Calu3 (cell line): ENCODE measurements at regions not wholly inside any gene's neighbourhood (a gene's known extent, or its start where the extent isn't known, plus 50 kb on each side); places are given as distances from the start of the nearest gene placed in this dataset.

Source experiments
- BruUV-seq: library from RNA; stranded (reverse); fragments of 400-500 nt; replicated peaks from 2 replicates; lab custom pipeline; 2021; lab: Mats Ljungman, UMichigan
- CTCF ChIA-PET: fragments of 300-600 bp; sonication (Branson Sonifier 250); formaldehyde crosslinking; loops from one replicate; lab custom pipeline; 2022; ENCODE audit warnings: antibody characterized with exemption; lab: Charles Lee
- DNase-seq: peaks from one replicate; pipeline ENCODE4 v3.0.0; 2022
- H3K27ac Mint-ChIP-seq: one replicate; pipeline ENCODE4 v1.8.0; 2022; ENCODE audit warnings: mixed read lengths; ENCODE audit not compliant: unreplicated experiment
- H3K27me3 Mint-ChIP-seq: one replicate; pipeline ENCODE4 v1.8.0; 2022; ENCODE audit warnings: mixed read lengths; ENCODE audit not compliant: unreplicated experiment
- H3K36me3 Mint-ChIP-seq: one replicate; pipeline ENCODE4 v1.8.0; 2022; ENCODE audit warnings: mild to moderate bottlenecking, moderate library complexity, mixed read lengths; ENCODE audit not compliant: insufficient read depth, unreplicated experiment
- H3K4me1 Mint-ChIP-seq: one replicate; pipeline ENCODE4 v1.8.0; 2022; ENCODE audit warnings: mild to moderate bottlenecking, low read depth, mixed read lengths; ENCODE audit not compliant: unreplicated experiment
- H3K4me3 Mint-ChIP-seq: one replicate; pipeline ENCODE4 v1.8.0; 2022; ENCODE audit warnings: mild to moderate bottlenecking, low read depth, moderate library complexity, mixed read lengths; ENCODE audit not compliant: unreplicated experiment
- H3K9me3 Mint-ChIP-seq: one replicate; pipeline ENCODE4 v1.8.0; 2022; ENCODE audit warnings: low read depth, mixed read lengths; ENCODE audit not compliant: unreplicated experiment
- intact Hi-C: fragments of 100-400 bp; cut with micrococcal nuclease; formaldehyde crosslinking; loops from one replicate; pipeline ENCODE4 v1.10.0; 2022; ENCODE audit not compliant: unreplicated experiment
- TF ChIP-seq, protein P1 (sequence below): fragments of 200-600 bp; IDR thresholded peaks from one replicate; pipeline ENCODE4 v1.8.0; 2022; ENCODE audit warnings: antibody characterized with exemption; ENCODE audit not compliant: unreplicated experiment

DNA sequence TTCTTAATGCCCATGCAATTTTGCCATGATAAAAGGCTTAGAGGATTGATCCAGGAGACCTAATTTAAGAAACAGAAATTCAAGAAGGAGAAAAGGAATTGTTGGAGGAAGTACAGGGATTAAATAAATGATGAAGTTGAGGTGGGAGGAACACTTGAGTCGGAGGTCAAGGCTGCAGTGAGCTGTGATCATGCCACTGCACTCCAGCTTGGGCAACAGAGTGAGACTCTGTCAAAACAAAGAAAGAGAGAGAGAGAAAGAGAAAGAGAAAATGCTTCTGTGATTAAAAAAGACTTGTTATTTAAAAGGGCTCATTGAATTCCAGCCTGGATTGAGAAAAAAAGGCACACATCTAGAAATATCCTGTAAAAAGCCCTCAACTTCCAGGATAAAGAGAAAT, 123.2 kb downstream of the B3GNT2 start:
- H3K4me1 Mint-ChIP-seq = peaks cover 8% of the 10 kb centered on the region
- TF ChIP-seq, protein P1, sequence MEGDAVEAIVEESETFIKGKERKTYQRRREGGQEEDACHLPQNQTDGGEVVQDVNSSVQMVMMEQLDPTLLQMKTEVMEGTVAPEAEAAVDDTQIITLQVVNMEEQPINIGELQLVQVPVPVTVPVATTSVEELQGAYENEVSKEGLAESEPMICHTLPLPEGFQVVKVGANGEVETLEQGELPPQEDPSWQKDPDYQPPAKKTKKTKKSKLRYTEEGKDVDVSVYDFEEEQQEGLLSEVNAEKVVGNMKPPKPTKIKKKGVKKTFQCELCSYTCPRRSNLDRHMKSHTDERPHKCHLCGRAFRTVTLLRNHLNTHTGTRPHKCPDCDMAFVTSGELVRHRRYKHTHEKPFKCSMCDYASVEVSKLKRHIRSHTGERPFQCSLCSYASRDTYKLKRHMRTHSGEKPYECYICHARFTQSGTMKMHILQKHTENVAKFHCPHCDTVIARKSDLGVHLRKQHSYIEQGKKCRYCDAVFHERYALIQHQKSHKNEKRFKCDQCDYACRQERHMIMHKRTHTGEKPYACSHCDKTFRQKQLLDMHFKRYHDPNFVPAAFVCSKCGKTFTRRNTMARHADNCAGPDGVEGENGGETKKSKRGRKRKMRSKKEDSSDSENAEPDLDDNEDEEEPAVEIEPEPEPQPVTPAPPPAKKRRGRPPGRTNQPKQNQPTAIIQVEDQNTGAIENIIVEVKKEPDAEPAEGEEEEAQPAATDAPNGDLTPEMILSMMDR = no peak
- CTCF ChIA-PET = no interaction called here
- H3K27me3 Mint-ChIP-seq = no peaks in the 10 kb centered on the region
- no peaks in the 10 kb centered on the region for H3K9me3 Mint-ChIP-seq
- intact Hi-C loops = no loop called here
- H3K4me3 Mint-ChIP-seq = no peak overlapping the region
- no TSS peak for BruUV-seq
- H3K36me3 Mint-ChIP-seq = no peaks in the 10 kb centered on the region
- no peak for DNase-seq
- H3K27ac Mint-ChIP-seq = no peak overlapping the region

DNA sequence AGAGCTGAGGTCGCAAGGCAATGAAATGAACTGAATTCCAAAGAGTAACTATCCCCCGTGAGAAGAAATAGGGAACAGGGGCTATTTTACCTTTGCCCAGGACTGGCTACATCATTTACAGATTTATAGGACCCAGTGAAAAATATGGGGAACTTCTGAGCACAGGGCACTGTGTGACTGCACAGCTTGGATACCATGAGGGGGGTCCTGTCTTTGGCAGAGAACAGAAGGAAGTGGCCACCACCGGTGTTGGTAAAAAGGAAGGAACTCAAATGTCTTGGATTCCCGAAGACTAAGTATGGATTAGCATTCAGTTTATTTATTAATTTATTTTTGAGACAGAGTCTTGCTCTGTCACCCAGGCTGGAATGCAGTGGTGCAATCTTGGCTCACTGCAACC, 119.6 kb downstream of the B3GNT2 start:
- Mint-ChIP-seq H3K4me3 (no peak overlapping the region), H3K9me3 (no peaks in the 10 kb centered on the region), H3K27me3 (no peaks in the 10 kb centered on the region), H3K4me1 (peaks cover 8% of the 10 kb centered on the region), H3K27ac (no peak overlapping the region), H3K36me3 (no peaks in the 10 kb centered on the region)
- CTCF ChIA-PET = no interaction called here
- TF ChIP-seq, protein P1 = no peak
- no TSS peak for BruUV-seq
- no peak for DNase-seq
- intact Hi-C loops = no loop called here

DNA sequence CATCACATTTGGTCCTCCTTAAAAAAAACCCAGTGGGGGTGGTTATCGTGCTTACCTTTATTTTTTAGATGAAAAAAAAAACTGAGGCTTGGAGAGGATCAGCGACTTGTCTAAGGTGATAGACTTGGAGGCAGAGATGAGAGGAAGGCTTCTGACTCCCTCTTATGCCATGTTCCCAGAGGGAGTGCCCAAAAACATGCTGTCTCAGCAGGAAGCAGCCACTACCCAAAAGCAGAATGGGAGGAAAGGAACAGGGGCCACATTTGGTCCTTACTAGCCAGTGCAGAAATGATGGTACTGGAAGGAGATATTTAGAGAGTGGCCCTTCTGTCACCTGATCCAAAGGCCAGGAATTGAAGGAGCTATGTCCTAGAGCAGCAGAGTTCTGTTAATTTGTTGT, 118.4 kb downstream of the B3GNT2 start:
- peaks cover 7% of the 10 kb centered on the region for H3K4me1 Mint-ChIP-seq
- H3K36me3 Mint-ChIP-seq = no peaks in the 10 kb centered on the region
- H3K27me3 Mint-ChIP-seq = no peaks in the 10 kb centered on the region
- TF ChIP-seq, protein P1 = no peak
- H3K4me3 Mint-ChIP-seq = no peak overlapping the region
- no peaks in the 10 kb centered on the region for H3K9me3 Mint-ChIP-seq
- CTCF ChIA-PET = interaction anchor here (0.6 kb wide), 1 partner anchor 72 kb away, joined by 3 read pairs; no protein-coding TSS in a partner anchor
- H3K27ac Mint-ChIP-seq = no peak overlapping the region
- intact Hi-C loops = no loop called here
- no TSS peak for BruUV-seq
- DNase-seq = no peak

DNA sequence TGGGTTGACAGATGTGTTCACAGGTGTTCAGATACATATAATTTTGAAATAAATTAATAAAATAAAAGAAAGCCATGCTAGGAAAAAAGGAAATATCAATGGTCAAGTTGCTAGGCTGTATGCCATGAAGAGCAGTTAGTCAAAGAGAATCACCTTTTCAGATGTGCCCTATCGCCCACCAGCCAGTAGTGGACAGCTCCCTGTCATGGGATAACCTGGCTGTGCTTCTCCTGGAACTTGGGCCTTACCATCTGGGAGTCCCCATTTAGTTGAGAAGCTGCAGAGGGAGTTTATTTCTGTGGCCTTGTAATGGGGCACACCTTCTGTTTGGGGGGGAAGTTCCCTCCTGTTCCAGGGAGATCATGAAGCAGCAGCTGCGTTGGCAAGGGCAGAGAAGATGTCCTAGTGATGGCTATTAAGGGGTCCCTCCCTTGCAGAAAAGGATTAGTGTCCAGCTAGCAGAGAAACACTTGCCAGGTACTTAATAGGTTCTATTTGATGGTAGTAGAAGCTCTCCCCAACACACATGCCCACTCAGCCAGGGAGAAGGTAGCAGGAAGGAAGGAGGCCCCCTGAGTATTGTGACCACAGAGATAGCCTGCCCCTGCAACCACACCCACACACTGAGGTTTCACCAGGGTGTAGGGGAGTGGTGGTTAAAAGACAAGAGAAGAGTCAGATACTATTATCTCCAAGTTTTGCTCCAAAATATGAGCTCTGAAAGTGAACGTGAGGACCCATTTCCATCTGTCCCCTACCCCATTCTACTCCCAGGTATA, 117.7 kb downstream of the B3GNT2 start:
- intact Hi-C loops = no loop called here
- Mint-ChIP-seq H3K9me3 (no peaks in the 10 kb centered on the region), H3K36me3 (no peaks in the 10 kb centered on the region), H3K4me3 (no peak overlapping the region), H3K4me1 (no peaks in the 10 kb centered on the region), H3K27me3 (no peaks in the 10 kb centered on the region), H3K27ac (no peak overlapping the region)
- DNase-seq = no peak
- CTCF ChIA-PET = interaction anchor here (0.6 to 0.7 kb wide), 2 partner anchors 114 to 149 kb away, joined by 3 read pairs; no protein-coding TSS in a partner anchor
- TF ChIP-seq, protein P1 = no peak
- no TSS peak for BruUV-seq
